ENCODE measurements at regions not wholly inside any gene's neighbourhood (a gene's known extent, or its start where the extent isn't known, plus 50 kb on each side); places are given as distances from the start of the nearest gene placed in this dataset.

GRCh38 chr14:97506626-97507025 is 709.4 kb downstream of the VRK1 start:
- Histone ChIP-seq H3K27ac (ENCODE audit: low read depth in 2 of 2, low read length in 2 of 2) (no peak overlapping the region), H3K9ac (ENCODE audit: low read depth in 1 of 2, low read length in 2 of 2) (no peak overlapping the region), H3K4me1 (ENCODE audit: control insufficient read depth in 2 of 2, insufficient read depth in 2 of 2, low read length in 2 of 2) (no peaks in the 10 kb centered on the region), H3K27me3 (ENCODE audit: control insufficient read depth in 2 of 2, insufficient read depth in 2 of 2, low read length in 2 of 2) (no peaks in the 10 kb centered on the region), H3K36me3 (ENCODE audit: control insufficient read depth in 2 of 2, insufficient read depth in 2 of 2, low read length in 2 of 2) (no peaks in the 10 kb centered on the region), H3K9me3 (ENCODE audit: control insufficient read depth in 2 of 2, low read length in 2 of 2) (no peaks in the 10 kb centered on the region), H3K4me3 (ENCODE audit: low read length in 2 of 2) (no peak overlapping the region)

- Histone ChIP-seq H3K9ac (ENCODE audit: low read depth in 1 of 2, low read length in 2 of 2) (no peak overlapping the region), H3K27me3 (ENCODE audit: control insufficient read depth in 2 of 2, insufficient read depth in 2 of 2, low read length in 2 of 2) (no peaks in the 10 kb centered on the region), H3K9me3 (ENCODE audit: control insufficient read depth in 2 of 2, low read length in 2 of 2) (no peaks in the 10 kb centered on the region), H3K27ac (ENCODE audit: low read depth in 2 of 2, low read length in 2 of 2) (no peak overlapping the region), H3K4me3 (ENCODE audit: low read length in 2 of 2) (no peak overlapping the region), H3K36me3 (ENCODE audit: control insufficient read depth in 2 of 2, insufficient read depth in 2 of 2, low read length in 2 of 2) (no peaks in the 10 kb centered on the region), H3K4me1 (ENCODE audit: control insufficient read depth in 2 of 2, insufficient read depth in 2 of 2, low read length in 2 of 2) (no peaks in the 10 kb centered on the region)
Measured at GRCh38 chr14:97513891-97514290, 716.7 kb downstream of the VRK1 start.

- no peaks in the 10 kb centered on the region for H3K9me3 ChIP-seq (ENCODE audit: control insufficient read depth in 2 of 2, low read length in 2 of 2)
- no peaks in the 10 kb centered on the region for H3K4me1 ChIP-seq (ENCODE audit: control insufficient read depth in 2 of 2, insufficient read depth in 2 of 2, low read length in 2 of 2)
- no peaks in the 10 kb centered on the region for H3K36me3 ChIP-seq (ENCODE audit: control insufficient read depth in 2 of 2, insufficient read depth in 2 of 2, low read length in 2 of 2)
- H3K4me3 ChIP-seq (ENCODE audit: low read length in 2 of 2), result no peak overlapping the region
- H3K27ac ChIP-seq (ENCODE audit: low read depth in 2 of 2, low read length in 2 of 2), result no peak overlapping the region
- no peaks in the 10 kb centered on the region for H3K27me3 ChIP-seq (ENCODE audit: control insufficient read depth in 2 of 2, insufficient read depth in 2 of 2, low read length in 2 of 2)
- H3K9ac ChIP-seq (ENCODE audit: low read depth in 1 of 2, low read length in 2 of 2), result no peak overlapping the region
Measured at GRCh38 chr14:97517566-97518234, 720.5 kb downstream of the VRK1 start.

- no peaks in the 10 kb centered on the region for H3K27me3 ChIP-seq (ENCODE audit: control insufficient read depth in 2 of 2, insufficient read depth in 2 of 2, low read length in 2 of 2)
- no peak overlapping the region for H3K27ac ChIP-seq (ENCODE audit: low read depth in 2 of 2, low read length in 2 of 2)
- no peak overlapping the region for H3K9ac ChIP-seq (ENCODE audit: low read depth in 1 of 2, low read length in 2 of 2)
- no peak overlapping the region for H3K4me3 ChIP-seq (ENCODE audit: low read length in 2 of 2)
- no peaks in the 10 kb centered on the region for H3K36me3 ChIP-seq (ENCODE audit: control insufficient read depth in 2 of 2, insufficient read depth in 2 of 2, low read length in 2 of 2)
- H3K9me3 ChIP-seq (ENCODE audit: control insufficient read depth in 2 of 2, low read length in 2 of 2), result no peaks in the 10 kb centered on the region
- H3K4me1 ChIP-seq (ENCODE audit: control insufficient read depth in 2 of 2, insufficient read depth in 2 of 2, low read length in 2 of 2), result no peaks in the 10 kb centered on the region
Measured at GRCh38 chr14:97523936-97524335, 726.8 kb downstream of the VRK1 start.

- Histone ChIP-seq H3K4me1 (ENCODE audit: control insufficient read depth in 2 of 2, insufficient read depth in 2 of 2, low read length in 2 of 2) (no peaks in the 10 kb centered on the region), H3K9ac (ENCODE audit: low read depth in 1 of 2, low read length in 2 of 2) (no peak overlapping the region), H3K27ac (ENCODE audit: low read depth in 2 of 2, low read length in 2 of 2) (no peak overlapping the region), H3K4me3 (ENCODE audit: low read length in 2 of 2) (no peak overlapping the region), H3K36me3 (ENCODE audit: control insufficient read depth in 2 of 2, insufficient read depth in 2 of 2, low read length in 2 of 2) (no peaks in the 10 kb centered on the region), H3K9me3 (ENCODE audit: control insufficient read depth in 2 of 2, low read length in 2 of 2) (no peaks in the 10 kb centered on the region), H3K27me3 (ENCODE audit: control insufficient read depth in 2 of 2, insufficient read depth in 2 of 2, low read length in 2 of 2) (no peaks in the 10 kb centered on the region)
Measured at GRCh38 chr14:97524589-97525319, 727.6 kb downstream of the VRK1 start.

GRCh38 chr14:97527993-97528392 is 730.8 kb downstream of the VRK1 start:
- H3K36me3 ChIP-seq (ENCODE audit: control insufficient read depth in 2 of 2, insufficient read depth in 2 of 2, low read length in 2 of 2), result no peaks in the 10 kb centered on the region
- H3K27ac ChIP-seq (ENCODE audit: low read depth in 2 of 2, low read length in 2 of 2), result no peak overlapping the region
- no peaks in the 10 kb centered on the region for H3K9me3 ChIP-seq (ENCODE audit: control insufficient read depth in 2 of 2, low read length in 2 of 2)
- H3K9ac ChIP-seq (ENCODE audit: low read depth in 1 of 2, low read length in 2 of 2), result no peak overlapping the region
- no peaks in the 10 kb centered on the region for H3K27me3 ChIP-seq (ENCODE audit: control insufficient read depth in 2 of 2, insufficient read depth in 2 of 2, low read length in 2 of 2)
- H3K4me3 ChIP-seq (ENCODE audit: low read length in 2 of 2), result no peak overlapping the region
- H3K4me1 ChIP-seq (ENCODE audit: control insufficient read depth in 2 of 2, insufficient read depth in 2 of 2, low read length in 2 of 2), result no peaks in the 10 kb centered on the region

- Histone ChIP-seq H3K36me3 (ENCODE audit: control insufficient read depth in 2 of 2, insufficient read depth in 2 of 2, low read length in 2 of 2) (no peaks in the 10 kb centered on the region), H3K9me3 (ENCODE audit: control insufficient read depth in 2 of 2, low read length in 2 of 2) (no peaks in the 10 kb centered on the region), H3K4me3 (ENCODE audit: low read length in 2 of 2) (no peak overlapping the region), H3K27ac (ENCODE audit: low read depth in 2 of 2, low read length in 2 of 2) (no peak overlapping the region), H3K27me3 (ENCODE audit: control insufficient read depth in 2 of 2, insufficient read depth in 2 of 2, low read length in 2 of 2) (no peaks in the 10 kb centered on the region), H3K4me1 (ENCODE audit: control insufficient read depth in 2 of 2, insufficient read depth in 2 of 2, low read length in 2 of 2) (no peaks in the 10 kb centered on the region), H3K9ac (ENCODE audit: low read depth in 1 of 2, low read length in 2 of 2) (no peak overlapping the region)
Measured at GRCh38 chr14:97532052-97532451, 734.9 kb downstream of the VRK1 start.

- Histone ChIP-seq H3K4me3 (ENCODE audit: low read length in 2 of 2) (no peak overlapping the region), H3K9me3 (ENCODE audit: control insufficient read depth in 2 of 2, low read length in 2 of 2) (no peaks in the 10 kb centered on the region), H3K27ac (ENCODE audit: low read depth in 2 of 2, low read length in 2 of 2) (no peak overlapping the region), H3K9ac (ENCODE audit: low read depth in 1 of 2, low read length in 2 of 2) (no peak overlapping the region), H3K4me1 (ENCODE audit: control insufficient read depth in 2 of 2, insufficient read depth in 2 of 2, low read length in 2 of 2) (no peaks in the 10 kb centered on the region), H3K36me3 (ENCODE audit: control insufficient read depth in 2 of 2, insufficient read depth in 2 of 2, low read length in 2 of 2) (no peaks in the 10 kb centered on the region), H3K27me3 (ENCODE audit: control insufficient read depth in 2 of 2, insufficient read depth in 2 of 2, low read length in 2 of 2) (no peaks in the 10 kb centered on the region)
Measured at GRCh38 chr14:97536421-97536820, 739.2 kb downstream of the VRK1 start.

GRCh38 chr14:97538749-97539410 is 741.7 kb downstream of the VRK1 start:
- Histone ChIP-seq H3K36me3 (ENCODE audit: control insufficient read depth in 2 of 2, insufficient read depth in 2 of 2, low read length in 2 of 2) (no peaks in the 10 kb centered on the region), H3K9ac (ENCODE audit: low read depth in 1 of 2, low read length in 2 of 2) (no peak overlapping the region), H3K4me3 (ENCODE audit: low read length in 2 of 2) (no peak overlapping the region), H3K9me3 (ENCODE audit: control insufficient read depth in 2 of 2, low read length in 2 of 2) (no peaks in the 10 kb centered on the region), H3K27me3 (ENCODE audit: control insufficient read depth in 2 of 2, insufficient read depth in 2 of 2, low read length in 2 of 2) (no peaks in the 10 kb centered on the region), H3K4me1 (ENCODE audit: control insufficient read depth in 2 of 2, insufficient read depth in 2 of 2, low read length in 2 of 2) (no peaks in the 10 kb centered on the region), H3K27ac (ENCODE audit: low read depth in 2 of 2, low read length in 2 of 2) (no peak overlapping the region)

GRCh38 chr14:97539411-97539795 is 742.2 kb downstream of the VRK1 start:
- Histone ChIP-seq H3K27ac (ENCODE audit: low read depth in 2 of 2, low read length in 2 of 2) (no peak overlapping the region), H3K4me3 (ENCODE audit: low read length in 2 of 2) (no peak overlapping the region), H3K27me3 (ENCODE audit: control insufficient read depth in 2 of 2, insufficient read depth in 2 of 2, low read length in 2 of 2) (no peaks in the 10 kb centered on the region)

More at GRCh38 chr14:97539411-97539795, 742.2 kb downstream of the VRK1 start:
- H3K4me1 ChIP-seq (ENCODE audit: control insufficient read depth in 2 of 2, insufficient read depth in 2 of 2, low read length in 2 of 2), result no peaks in the 10 kb centered on the region
- H3K36me3 ChIP-seq (ENCODE audit: control insufficient read depth in 2 of 2, insufficient read depth in 2 of 2, low read length in 2 of 2), result no peaks in the 10 kb centered on the region
- H3K9me3 ChIP-seq (ENCODE audit: control insufficient read depth in 2 of 2, low read length in 2 of 2), result no peaks in the 10 kb centered on the region
- no peak overlapping the region for H3K9ac ChIP-seq (ENCODE audit: low read depth in 1 of 2, low read length in 2 of 2)

Data from mucosa of rectum (tissue), 2 donors.